AG10803 (cell line): ENCODE measurements at regions not wholly inside any gene's neighbourhood (a gene's known extent, or its start where the extent isn't known, plus 50 kb on each side); places are given as distances from the start of the nearest gene placed in this dataset.

Experiments used
- DNase-seq: peaks from one replicate; pipeline ENCODE4 v3.0.0; 2010; ENCODE audit warnings: low read depth
- H3K4me3 ChIP-seq: 2 replicates; pipeline ENCODE4 v1.5.1; 2011; ENCODE audit warnings: mild to moderate bottlenecking, low read length, control low read depth
- CTCF ChIP-seq: conservative IDR thresholded peaks from 2 replicates; pipeline ENCODE4 v1.5.1; 2011; ENCODE audit warnings: mild to moderate bottlenecking, low read length, control low read depth, inconsistent platforms

- TF ChIP-seq CTCF, result no peak
- DNase-seq, result peak; percentile 52
- H3K4me3 ChIP-seq, result no peak overlapping the region
These were observed 159.1 kb upstream of the WDR1 start for GRCh38 chr4:10275696-10276095.

GRCh38 chr4:10273030-10273429 lies 156.4 kb upstream of the WDR1 start:
- TF ChIP-seq CTCF, result no peak
- DNase-seq, result peak; percentile 78
- no peak overlapping the region for H3K4me3 ChIP-seq

GRCh38 chr4:10272511-10272910 lies 155.9 kb upstream of the WDR1 start:
- no peak for TF ChIP-seq CTCF
- no peak for DNase-seq
- H3K4me3 ChIP-seq, result no peak overlapping the region

- DNase-seq, result no peak
- no peak for TF ChIP-seq CTCF
- H3K4me3 ChIP-seq, result no peak overlapping the region
These were observed 150.5 kb upstream of the WDR1 start for GRCh38 chr4:10267066-10267465.

GRCh38 chr4:10260777-10261176 lies 144.2 kb upstream of the WDR1 start:
- no peak overlapping the region for H3K4me3 ChIP-seq
- peak; percentile 8; the same call in 1 of the 2 replicates for TF ChIP-seq CTCF
- peak; percentile 27 for DNase-seq

- TF ChIP-seq CTCF, result no peak
- no peak overlapping the region for H3K4me3 ChIP-seq
- DNase-seq, result no peak
These were observed 143.4 kb upstream of the WDR1 start for GRCh38 chr4:10259976-10260375.

GRCh38 chr4:10256203-10256602 lies 139.6 kb upstream of the WDR1 start:
- no peak for TF ChIP-seq CTCF
- H3K4me3 ChIP-seq, result no peak overlapping the region
- peak; percentile 20 for DNase-seq
